Muscle layer of colon (tissue), 2 donors: ENCODE measurements at regions not wholly inside any gene's neighbourhood (a gene's known extent, or its start where the extent isn't known, plus 50 kb on each side); places are given as distances from the start of the nearest gene placed in this dataset.

Source experiments
- H3K27ac ChIP-seq: one replicate; pipeline ENCODE4 v1.7.0; 2013; ENCODE audit warnings: low read depth, mild to moderate bottlenecking, low read length, moderate library complexity
- H3K27me3 ChIP-seq, 2 donors: one replicate each; pipeline ENCODE4 v1.7.0; 2013; ENCODE audit warnings: low read length in 2 of 2, mild to moderate bottlenecking in 2 of 2; ENCODE audit not compliant: insufficient read depth in 2 of 2, control insufficient read depth in 1 of 2
- H3K36me3 ChIP-seq: one replicate; pipeline ENCODE4 v1.7.0; 2013; ENCODE audit warnings: mild to moderate bottlenecking, low read length; ENCODE audit not compliant: insufficient read depth
- H3K4me1 ChIP-seq: one replicate; pipeline ENCODE4 v1.7.0; 2013; ENCODE audit warnings: mild to moderate bottlenecking, low read length; ENCODE audit not compliant: insufficient read depth
- H3K4me3 ChIP-seq, 2 donors: one replicate each; pipeline ENCODE4 v1.7.0; 2013; ENCODE audit warnings: low read length in 2 of 2, low read depth in 1 of 2, mild to moderate bottlenecking in 1 of 2, moderate library complexity in 1 of 2
- H3K9ac ChIP-seq: one replicate; pipeline ENCODE4 v1.7.0; 2013; ENCODE audit warnings: low read length
- H3K9me3 ChIP-seq: one replicate; pipeline ENCODE4 v1.7.0; 2013; ENCODE audit warnings: mild to moderate bottlenecking, low read length
- donor health status: abdominal sarcoma.
- donor health status: Adenocarcinoma of cecum.

DNA sequence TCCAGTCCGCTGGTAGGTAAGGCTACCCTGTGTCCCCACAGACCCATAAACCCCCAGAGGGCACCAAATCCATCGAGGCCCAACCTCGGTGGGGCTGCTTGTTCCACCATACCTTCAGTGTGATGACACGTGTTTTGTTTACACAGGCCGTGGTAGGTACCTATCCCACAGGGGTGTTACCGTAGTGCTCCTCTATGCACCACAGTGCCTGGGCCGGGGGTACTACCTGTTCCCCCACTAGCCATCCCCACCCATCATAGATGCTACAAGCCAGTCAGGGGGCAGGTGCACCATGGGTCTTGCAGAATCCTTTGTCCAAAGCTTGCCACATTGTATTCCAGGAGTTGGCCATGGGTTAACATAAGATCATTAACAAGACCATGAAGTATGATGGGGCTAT is 796.2 kb downstream of the EFNA5 start:
- Histone ChIP-seq H3K9me3 (no peaks in the 10 kb centered on the region), H3K27me3 (no peaks in the 10 kb centered on the region), H3K9ac (no peak overlapping the region), H3K36me3 (no peaks in the 10 kb centered on the region), H3K4me3 (no peak overlapping the region), H3K27ac (no peak overlapping the region), H3K4me1 (no peaks in the 10 kb centered on the region)

GRCh38 chr5:106873568-106873967 is 797.2 kb downstream of the EFNA5 start:
- Histone ChIP-seq H3K36me3 (no peaks in the 10 kb centered on the region), H3K9me3 (no peaks in the 10 kb centered on the region), H3K27me3 (no peaks in the 10 kb centered on the region), H3K9ac (no peak overlapping the region), H3K4me1 (no peaks in the 10 kb centered on the region), H3K27ac (no peak overlapping the region), H3K4me3 (no peak overlapping the region)

GRCh38 chr5:106865279-106865678 is 805.5 kb downstream of the EFNA5 start:
- Histone ChIP-seq H3K27me3 (no peaks in the 10 kb centered on the region), H3K9me3 (no peaks in the 10 kb centered on the region), H3K4me3 (no peak overlapping the region), H3K36me3 (no peaks in the 10 kb centered on the region), H3K9ac (no peak overlapping the region), H3K4me1 (no peaks in the 10 kb centered on the region), H3K27ac (no peak overlapping the region)

DNA sequence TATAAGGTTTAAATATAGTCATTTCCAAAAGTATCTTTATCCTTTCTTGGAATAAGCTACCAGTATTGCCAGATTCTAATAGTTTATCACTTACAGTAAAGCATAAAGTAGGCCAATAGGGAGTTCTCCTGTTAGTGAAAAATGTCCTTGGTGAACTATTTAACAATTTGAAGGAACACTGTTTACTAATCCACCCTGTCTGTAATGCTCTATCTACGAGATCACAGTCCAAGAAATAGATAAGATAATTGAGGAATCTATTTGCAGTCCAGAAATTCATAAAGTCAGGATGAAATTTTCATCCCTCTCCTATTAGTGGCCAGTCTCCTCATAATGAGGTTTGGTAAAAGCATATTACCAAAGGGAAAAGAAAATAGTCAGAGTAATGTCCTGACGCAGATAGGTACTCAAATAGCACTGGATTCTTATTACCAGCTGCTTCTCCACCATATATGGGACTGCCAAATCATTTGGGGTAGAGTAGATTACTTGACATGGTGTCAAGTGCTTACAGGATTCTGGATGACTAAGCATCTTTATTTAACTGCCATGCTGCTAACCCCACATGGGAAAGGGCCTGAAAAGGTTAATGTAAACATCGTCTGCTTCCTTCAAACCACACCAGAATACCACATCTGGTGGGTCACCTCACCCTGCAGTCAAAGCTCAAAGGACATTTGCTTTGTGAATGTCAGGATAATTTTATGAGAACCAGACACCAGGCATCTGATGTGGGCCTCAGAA is 808.1 kb downstream of the EFNA5 start:
- Histone ChIP-seq H3K36me3 (no peaks in the 10 kb centered on the region), H3K4me3 (no peak overlapping the region), H3K9ac (no peak overlapping the region), H3K27ac (no peak overlapping the region), H3K4me1 (no peaks in the 10 kb centered on the region), H3K9me3 (no peaks in the 10 kb centered on the region), H3K27me3 (no peaks in the 10 kb centered on the region)

GRCh38 chr5:106860398-106861044 is 810.2 kb downstream of the EFNA5 start:
- H3K4me1 ChIP-seq, result no peaks in the 10 kb centered on the region
- no peak overlapping the region for H3K4me3 ChIP-seq
- H3K36me3 ChIP-seq, result no peaks in the 10 kb centered on the region
- H3K9ac ChIP-seq, result no peak overlapping the region
- no peaks in the 10 kb centered on the region for H3K9me3 ChIP-seq
- no peak overlapping the region for H3K27ac ChIP-seq
- H3K27me3 ChIP-seq, result no peaks in the 10 kb centered on the region

GRCh38 chr5:106858616-106859015 is 812.1 kb downstream of the EFNA5 start:
- Histone ChIP-seq H3K36me3 (no peaks in the 10 kb centered on the region), H3K9me3 (no peaks in the 10 kb centered on the region), H3K27me3 (no peaks in the 10 kb centered on the region), H3K4me1 (no peaks in the 10 kb centered on the region), H3K4me3 (no peak overlapping the region), H3K9ac (no peak overlapping the region), H3K27ac (no peak overlapping the region)

GRCh38 chr5:106854922-106855321 is 815.8 kb downstream of the EFNA5 start:
- Histone ChIP-seq H3K4me1 (no peaks in the 10 kb centered on the region), H3K9me3 (no peaks in the 10 kb centered on the region), H3K9ac (no peak overlapping the region), H3K4me3 (no peak overlapping the region), H3K27me3 (no peaks in the 10 kb centered on the region), H3K27ac (no peak overlapping the region), H3K36me3 (no peaks in the 10 kb centered on the region)

DNA sequence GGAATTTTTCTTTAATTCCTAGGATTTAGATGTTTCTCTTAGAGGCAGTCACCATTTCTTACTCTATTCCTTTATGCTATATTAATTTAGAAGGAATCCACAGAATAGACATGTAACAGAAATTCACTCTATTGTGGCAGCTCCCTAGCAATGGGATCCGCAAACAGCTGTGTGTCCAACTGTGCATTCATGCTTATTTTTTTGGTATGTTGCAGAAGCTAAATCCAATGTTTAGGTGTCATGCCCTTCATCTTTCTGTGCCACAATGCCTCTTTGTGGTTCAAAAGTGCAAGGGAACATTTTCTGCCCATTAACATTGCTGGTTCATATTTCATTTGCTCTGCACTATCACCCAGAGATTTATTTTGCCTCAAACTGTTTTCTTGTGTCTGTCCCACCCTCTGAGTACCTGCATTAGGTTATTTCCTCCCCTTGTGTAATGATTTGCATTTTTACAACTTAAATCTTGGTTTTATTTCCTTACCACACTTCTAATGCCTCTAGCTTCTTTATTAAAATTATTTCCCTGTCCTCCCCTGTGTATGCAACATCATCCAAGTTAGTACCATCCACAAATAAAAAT is 816.5 kb downstream of the EFNA5 start:
- no peaks in the 10 kb centered on the region for H3K4me1 ChIP-seq
- H3K27me3 ChIP-seq, result no peaks in the 10 kb centered on the region
- no peaks in the 10 kb centered on the region for H3K9me3 ChIP-seq
- no peak overlapping the region for H3K9ac ChIP-seq
- H3K4me3 ChIP-seq, result no peak overlapping the region
- H3K27ac ChIP-seq, result no peak overlapping the region
- H3K36me3 ChIP-seq, result no peaks in the 10 kb centered on the region

DNA sequence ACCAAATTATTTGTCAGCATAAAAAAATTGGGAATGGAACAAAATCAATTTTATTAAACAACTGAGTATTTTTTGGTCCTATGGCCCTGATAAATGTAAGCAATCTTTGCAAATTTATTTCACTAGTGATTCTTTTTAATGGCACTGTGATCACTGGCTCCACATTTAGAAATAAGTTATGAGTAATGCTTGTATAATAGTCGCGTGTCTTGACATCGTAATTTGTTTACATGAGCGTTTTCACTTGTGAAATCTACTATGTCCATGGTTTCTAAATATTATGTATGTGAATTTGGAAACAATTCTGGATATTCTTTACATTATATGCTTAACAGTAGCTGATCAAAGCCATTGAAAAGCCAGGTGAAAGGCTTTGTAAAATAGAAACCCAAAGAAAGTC is 817.5 kb downstream of the EFNA5 start:
- Histone ChIP-seq H3K27ac (no peak overlapping the region), H3K4me3 (no peak overlapping the region), H3K9me3 (no peaks in the 10 kb centered on the region)

GRCh38 chr5:106849266-106849665 is 821.5 kb downstream of the EFNA5 start:
- Histone ChIP-seq H3K27me3 (no peaks in the 10 kb centered on the region), H3K4me3 (no peak overlapping the region), H3K27ac (no peak overlapping the region), H3K9me3 (no peaks in the 10 kb centered on the region), H3K36me3 (no peaks in the 10 kb centered on the region), H3K9ac (no peak overlapping the region), H3K4me1 (no peaks in the 10 kb centered on the region)

More for the DNA sequence above, 817.5 kb downstream of the EFNA5 start:
- Histone ChIP-seq H3K4me1 (no peaks in the 10 kb centered on the region), H3K9ac (no peak overlapping the region), H3K27me3 (no peaks in the 10 kb centered on the region), H3K36me3 (no peaks in the 10 kb centered on the region)

GRCh38 chr5:106843812-106844416 is 826.8 kb downstream of the EFNA5 start:
- Histone ChIP-seq H3K27me3 (no peaks in the 10 kb centered on the region), H3K9me3 (no peaks in the 10 kb centered on the region), H3K9ac (no peak overlapping the region), H3K4me3 (no peak overlapping the region), H3K27ac (no peak overlapping the region), H3K36me3 (no peaks in the 10 kb centered on the region), H3K4me1 (no peaks in the 10 kb centered on the region)
